ENCODE measurements at regions not wholly inside any gene's neighbourhood (a gene's known extent, or its start where the extent isn't known, plus 50 kb on each side); places are given as distances from the start of the nearest gene placed in this dataset.

GRCh38 chr17:71269201-71269600 lies 851.6 kb upstream of the SOX9 start:
- TF ChIP-seq CTCF (conservative IDR thresholded peaks at IDR 0.05; ENCODE audit: low read depth in 2 of 2) (no peak), POLR2AphosphoS5 (IDR thresholded peaks at IDR 0.05; ENCODE audit: low read depth) (no peak), EZH2phosphoT487 (IDR thresholded peaks at IDR 0.05; ENCODE audit: unreplicated experiment) (no peak), REST (IDR thresholded peaks at IDR 0.05; ENCODE audit: unreplicated experiment) (no peak), STAT1 (IDR thresholded peaks at IDR 0.05; ENCODE audit: unreplicated experiment) (no peak), EZH2 (IDR thresholded peaks at IDR 0.05; ENCODE audit: low read depth, unreplicated experiment) (no peak), JUNB (IDR thresholded peaks at IDR 0.05; ENCODE audit: unreplicated experiment) (no peak), ZNF114 (CRISPR knock-in tag; IDR thresholded peaks at IDR 0.05) (no peak), CREB1 (CRISPR knock-in tag; IDR thresholded peaks at IDR 0.05; ENCODE audit: low read depth) (no peak), NANOG (IDR thresholded peaks at IDR 0.05; ENCODE audit: borderline replicate concordance) (no peak), ZNF331 (CRISPR knock-in tag; IDR thresholded peaks at IDR 0.05; ENCODE audit: low read depth) (no peak), ETS1 (IDR thresholded peaks at IDR 0.05) (no peak), ZNF462 (CRISPR knock-in tag; IDR thresholded peaks at IDR 0.05) (no peak)

All from GM23338 (cell line).